GM04503 (cell line): ENCODE measurements at regions not wholly inside any gene's neighbourhood (a gene's known extent, or its start where the extent isn't known, plus 50 kb on each side); places are given as distances from the start of the nearest gene placed in this dataset.
"Not testable (repeated sequence)": the region's sequence is repeated elsewhere in the genome, so short reads cannot be mapped to it uniquely, and the experiment has no call there.

Experiments used
- DNase-seq: peaks from one replicate; pipeline ENCODE4 v3.0.0-alpha.2; 2012; ENCODE audit warnings: low read depth

DNA sequence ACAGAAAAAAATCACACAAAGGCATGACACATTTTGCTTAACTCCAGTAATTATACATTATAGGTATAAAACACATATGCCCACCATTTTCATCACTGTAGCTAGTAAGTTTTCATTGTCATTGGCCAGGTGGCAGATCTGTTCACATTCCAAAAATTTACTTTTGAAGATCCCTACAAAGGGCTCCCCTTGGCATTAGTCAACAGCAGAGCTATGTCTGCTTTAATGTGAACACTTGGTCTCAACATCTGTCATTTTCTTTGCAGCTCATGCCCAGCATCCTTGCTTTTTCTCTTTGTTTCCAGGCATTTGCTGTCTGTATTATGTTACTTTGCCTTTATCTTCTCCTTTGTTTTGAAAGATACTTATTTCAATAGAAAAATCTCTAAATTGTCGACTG, 519.1 kb upstream of the FOXG1 start:
- DNase-seq, result no peak

DNA sequence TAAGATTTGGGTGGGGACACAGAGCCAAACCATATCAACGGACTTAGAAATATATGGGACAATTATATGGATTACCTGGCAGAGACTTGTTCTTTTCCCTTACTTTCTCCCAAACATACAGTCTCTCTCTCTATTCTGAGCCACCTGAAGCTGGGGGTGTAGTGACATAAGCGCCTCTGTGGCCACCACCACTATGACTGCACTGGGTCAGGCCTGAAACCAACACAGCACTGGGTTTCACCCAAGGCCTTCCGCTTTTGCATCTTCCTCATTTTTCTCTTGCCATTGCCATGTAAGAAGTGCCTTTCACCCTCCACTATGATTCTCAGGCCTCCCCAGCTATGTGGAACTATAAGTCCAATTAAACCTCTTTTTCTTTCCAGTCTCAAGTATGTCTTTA, 514.5 kb upstream of the FOXG1 start:
- DNase-seq, result not testable (repeated sequence)

GRCh38 chr14:28254768-28255167, 511.8 kb upstream of the FOXG1 start:
- no peak for DNase-seq

- DNase-seq, result no peak
These were observed 502.3 kb upstream of the FOXG1 start for GRCh38 chr14:28264306-28264705.

DNA sequence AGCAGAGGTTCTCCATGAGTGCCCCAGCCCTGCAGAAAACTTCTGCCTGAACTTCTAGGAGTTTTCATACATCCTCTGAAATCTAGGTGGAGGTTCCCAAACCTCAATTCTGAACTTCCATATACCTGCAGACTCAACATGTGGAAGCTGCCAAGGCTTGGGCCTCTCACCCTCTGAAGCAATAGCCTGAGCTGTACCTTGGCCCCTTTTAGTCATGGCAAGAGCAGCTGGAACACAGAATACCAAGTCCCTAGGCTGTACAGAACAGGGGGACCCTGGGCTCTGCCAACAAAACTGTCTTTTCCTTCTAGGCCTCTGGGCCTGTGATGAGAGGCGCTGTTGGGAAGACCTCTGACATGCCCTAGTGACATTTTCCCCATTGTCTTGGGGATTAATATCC, 494.3 kb upstream of the FOXG1 start:
- no peak for DNase-seq

DNA sequence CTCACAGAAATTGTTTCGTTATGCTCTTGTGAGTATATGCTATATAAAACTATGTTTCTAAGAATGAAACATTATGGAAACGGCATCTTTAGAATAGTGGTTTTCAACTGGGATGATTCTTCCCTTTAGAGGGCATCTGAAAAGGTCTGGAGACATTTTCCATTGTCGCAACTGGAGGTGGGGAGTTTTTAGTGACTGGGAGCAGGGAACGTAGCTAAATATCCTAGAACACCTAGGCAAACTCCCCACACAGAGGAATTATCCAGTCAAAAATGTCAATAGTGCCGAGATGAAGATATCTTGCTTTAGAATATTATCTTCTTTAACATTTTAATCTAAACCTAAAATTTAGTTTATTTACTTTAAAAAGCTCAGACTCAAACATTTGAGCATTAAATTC, 486.1 kb upstream of the FOXG1 start:
- DNase-seq, result no peak

DNA sequence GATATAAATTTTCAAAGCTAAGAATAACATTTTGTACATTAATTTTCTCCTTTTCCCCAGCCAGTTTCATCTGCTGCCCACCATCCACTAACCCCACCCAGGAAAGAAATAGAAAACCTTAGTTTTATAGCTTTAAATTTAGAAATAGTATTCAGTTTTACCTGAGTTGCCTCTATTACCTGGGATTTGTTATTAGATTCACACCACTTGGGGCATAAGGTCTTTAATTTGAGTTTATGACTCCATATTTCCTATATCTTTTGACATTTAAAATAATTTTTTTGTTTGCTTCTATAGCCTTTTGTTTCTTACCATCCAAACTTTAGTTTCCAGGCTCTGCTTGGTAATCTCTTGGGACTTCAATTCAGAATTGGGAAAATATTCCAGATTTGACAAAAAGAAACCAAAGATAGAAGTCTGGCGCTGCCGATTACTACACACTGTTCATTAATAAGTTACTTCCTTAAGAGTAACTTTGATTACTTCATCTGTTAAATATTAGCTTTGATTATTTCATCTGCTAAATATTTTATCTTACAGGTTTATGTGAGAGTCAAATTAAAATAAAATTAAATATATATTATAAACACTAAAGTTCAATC, 485.5 kb upstream of the FOXG1 start:
- DNase-seq, result no peak

GRCh38 chr14:28284546-28285300, 481.9 kb upstream of the FOXG1 start:
- DNase-seq, result no peak

GRCh38 chr14:28294834-28295440, 471.6 kb upstream of the FOXG1 start:
- no peak for DNase-seq

GRCh38 chr14:28297559-28297958, 469.0 kb upstream of the FOXG1 start:
- DNase-seq, result no peak

GRCh38 chr14:28298156-28298555, 468.4 kb upstream of the FOXG1 start:
- DNase-seq, result no peak

- no peak for DNase-seq
These were observed 467.4 kb upstream of the FOXG1 start for GRCh38 chr14:28299227-28299626.

DNA sequence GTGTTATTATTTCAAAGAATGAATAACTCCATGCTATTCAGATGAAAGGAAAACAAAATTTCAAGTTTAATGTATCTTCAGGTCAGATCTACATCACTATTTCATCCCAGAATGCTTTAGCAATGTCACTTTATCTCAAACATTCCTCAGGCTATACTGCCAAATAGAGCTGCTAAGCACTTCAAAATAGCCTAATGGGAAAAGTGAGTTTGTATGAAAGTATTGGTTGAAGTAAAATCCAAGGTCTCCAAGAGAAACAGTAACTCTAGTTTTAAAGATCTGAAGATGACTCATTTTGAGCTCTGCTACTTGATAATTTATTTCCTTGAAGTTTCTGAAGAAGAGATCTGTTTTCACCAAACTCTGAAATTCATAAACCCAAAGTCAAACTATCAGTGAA, 466.2 kb upstream of the FOXG1 start:
- DNase-seq, result no peak

DNA sequence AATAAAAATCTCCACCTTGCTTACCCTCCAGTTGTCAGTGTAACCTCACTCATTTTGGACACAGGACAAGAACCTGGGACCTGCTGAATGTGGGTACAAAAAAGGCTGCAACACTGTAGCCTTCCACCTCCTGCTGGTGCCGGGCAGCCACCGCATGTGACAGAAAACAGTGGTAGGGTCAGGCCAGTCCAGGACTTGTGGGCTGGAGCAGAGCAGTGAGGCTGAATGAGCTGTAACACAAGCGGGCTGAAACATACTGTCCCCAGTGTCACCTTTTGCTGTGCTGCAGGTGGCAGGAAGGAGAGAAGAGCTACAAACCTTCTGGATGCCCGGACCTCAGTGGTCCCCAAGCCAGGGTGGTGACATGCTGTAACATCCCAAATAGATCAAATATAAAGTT, 465.4 kb upstream of the FOXG1 start:
- DNase-seq, result no peak

DNA sequence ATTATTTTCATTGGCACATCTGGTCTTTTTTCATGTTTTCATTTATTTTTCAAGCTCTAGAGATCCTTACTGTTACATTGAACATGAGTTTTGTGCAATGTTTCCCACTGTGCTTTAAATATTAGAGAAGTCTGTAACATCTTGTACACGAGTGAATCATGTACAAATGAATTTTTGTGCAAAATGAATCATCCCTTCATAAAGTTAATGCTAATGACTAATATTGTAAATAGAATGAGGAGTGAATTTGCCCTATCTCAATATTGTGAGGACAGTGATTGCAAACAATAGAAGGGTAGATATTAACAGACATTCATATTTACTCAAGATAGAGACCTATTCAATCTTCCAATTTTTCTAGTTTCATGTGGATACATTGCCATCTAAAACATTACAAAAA, 463.3 kb upstream of the FOXG1 start:
- DNase-seq, result no peak

GRCh38 chr14:28305938-28306337, 460.6 kb upstream of the FOXG1 start:
- DNase-seq, result no peak

- no peak for DNase-seq
These were observed 459.1 kb upstream of the FOXG1 start for GRCh38 chr14:28307506-28307905.

- no peak for DNase-seq
These were observed 457.9 kb upstream of the FOXG1 start for GRCh38 chr14:28308734-28309133.

DNA sequence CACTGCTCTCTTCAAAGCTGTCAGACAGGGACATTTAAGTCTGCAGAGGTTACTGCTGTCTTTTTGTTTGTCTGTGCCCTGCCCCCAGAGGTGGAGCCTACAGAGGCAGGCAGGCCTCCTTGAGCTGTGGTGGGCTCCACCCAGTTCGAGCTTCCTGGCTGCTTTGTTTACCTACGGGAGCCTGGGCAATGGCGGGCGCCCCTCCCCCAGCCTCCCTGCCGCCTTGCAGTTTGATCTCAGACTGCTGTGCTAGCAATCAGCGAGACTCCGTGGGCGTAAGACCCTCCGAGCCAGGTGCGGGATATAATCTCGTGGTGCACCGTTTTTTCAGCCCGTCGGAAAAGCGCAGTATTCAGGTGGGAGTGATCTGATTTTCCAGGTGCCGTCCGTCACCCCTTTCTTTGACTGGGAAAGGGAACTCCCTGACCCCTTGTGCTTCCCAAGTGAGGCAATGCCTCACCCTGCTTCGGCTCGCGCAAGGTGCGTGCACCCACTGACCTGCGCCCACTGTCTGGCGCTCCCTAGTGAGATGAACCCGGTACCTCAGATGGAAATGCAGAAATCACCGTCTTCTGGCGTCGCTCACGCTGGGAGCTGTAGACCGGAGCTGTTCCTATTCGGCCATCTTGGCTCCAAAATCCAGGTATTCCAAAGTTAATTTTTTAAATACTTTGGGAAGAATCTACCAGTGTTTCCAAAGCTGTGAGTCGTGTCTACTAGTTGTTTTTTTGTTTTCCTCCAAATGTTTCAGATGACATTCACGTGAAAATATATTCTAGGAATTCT, 448.5 kb upstream of the FOXG1 start:
- not testable (repeated sequence) for DNase-seq

- DNase-seq, result no peak
These were observed 444.9 kb upstream of the FOXG1 start for GRCh38 chr14:28321475-28322244.

DNA sequence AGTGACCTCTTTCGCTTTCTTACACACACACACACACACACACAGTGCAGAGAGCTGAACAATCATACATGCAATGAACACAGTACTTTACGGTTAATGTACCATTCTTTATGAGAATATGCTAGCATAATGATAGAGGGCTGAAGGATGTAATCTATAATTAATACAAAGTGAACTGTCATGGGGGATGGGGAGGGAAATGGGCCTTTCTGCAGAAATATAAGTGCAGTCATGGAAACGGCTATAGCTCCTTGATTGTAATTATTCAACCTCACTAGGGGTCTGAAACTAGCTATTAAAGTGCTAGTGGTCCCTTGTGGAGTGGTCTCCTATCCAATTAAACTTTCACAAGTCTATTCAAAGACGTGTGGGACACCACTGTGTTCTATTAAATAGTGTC, 443.2 kb upstream of the FOXG1 start:
- DNase-seq, result no peak
